OCI-LY1 (cell line): ENCODE measurements at regions not wholly inside any gene's neighbourhood (a gene's known extent, or its start where the extent isn't known, plus 50 kb on each side); places are given as distances from the start of the nearest gene placed in this dataset.

ENCODE experiments used
- H2AFZ ChIP-seq: fragments of 200-600 bp; sonication (generic), shearing (Covaris generic); 2 replicates; pipeline ENCODE4 v1.6.0; 2014; ENCODE audit warnings: antibody characterized with exemption, mild to moderate bottlenecking, low read length
- H3F3A ChIP-seq: fragments of 200-600 bp; sonication (generic), shearing (Covaris generic); 2 replicates; pipeline ENCODE4 v1.6.0; 2014; ENCODE audit warnings: mild to moderate bottlenecking, antibody characterized with exemption, low read length, moderate library complexity; ENCODE audit not compliant: insufficient read depth
- H3K27ac ChIP-seq: fragments of 200-600 bp; sonication (generic); 2 replicates; pipeline ENCODE4 v1.5.1; 2014; ENCODE audit warnings: low read length, mixed run types, mild to moderate bottlenecking, low read depth; ENCODE audit not compliant: poor library complexity, severe bottlenecking
- H3K27me3 ChIP-seq: fragments of 200-600 bp; sonication (generic); 2 replicates; pipeline ENCODE4 v1.6.0; 2014; ENCODE audit warnings: antibody characterized with exemption, mild to moderate bottlenecking, low read length, moderate library complexity; ENCODE audit not compliant: insufficient read depth
- H3K36me3 ChIP-seq: fragments of 200-600 bp; sonication (generic); 2 replicates; pipeline ENCODE4 v1.6.1; 2014; ENCODE audit warnings: mild to moderate bottlenecking, antibody characterized with exemption, low read length, moderate library complexity, mixed read lengths; ENCODE audit not compliant: insufficient read depth
- H3K4me1 ChIP-seq: fragments of 200-600 bp; sonication (generic); 2 replicates; pipeline ENCODE4 v1.5.1; 2014; ENCODE audit warnings: mild to moderate bottlenecking, low read length, moderate library complexity; ENCODE audit not compliant: insufficient read depth, severe bottlenecking
- H3K4me2 ChIP-seq: fragments of 200-600 bp; sonication (generic), shearing (Covaris generic); 2 replicates; pipeline ENCODE4 v1.6.1; 2014; ENCODE audit warnings: low read length
- H3K4me3 ChIP-seq: fragments of 200-600 bp; sonication (generic); 2 replicates; pipeline ENCODE4 v1.5.1; 2014; ENCODE audit warnings: low read length, low read depth, mild to moderate bottlenecking, mixed read lengths; ENCODE audit not compliant: poor library complexity, severe bottlenecking
- H3K79me2 ChIP-seq: fragments of 200-600 bp; shearing (Covaris generic); 2 replicates; pipeline ENCODE4 v1.6.1; 2016; ENCODE audit warnings: mixed run types, low read length, mixed read lengths; ENCODE audit not compliant: insufficient read depth
- H3K9ac ChIP-seq: fragments of 200-600 bp; sonication (generic), shearing (Covaris generic); 2 replicates; pipeline ENCODE4 v1.6.1; 2014; ENCODE audit warnings: mild to moderate bottlenecking, low read length, mixed read lengths
- H3K9me2 ChIP-seq: fragments of 200-600 bp; sonication (generic), shearing (Covaris generic); 2 replicates; pipeline ENCODE4 v1.6.1; 2014; ENCODE audit warnings: low read depth, mild to moderate bottlenecking, low read length, mixed read lengths
- H3K9me3 ChIP-seq: fragments of 200-600 bp; shearing (Covaris generic); 2 replicates; pipeline ENCODE4 v1.6.1; 2014; ENCODE audit warnings: low read length, mixed read lengths
- H4K20me1 ChIP-seq: fragments of 200-600 bp; sonication (generic), shearing (Covaris generic); 2 replicates; pipeline ENCODE4 v1.6.0; 2016; ENCODE audit warnings: mild to moderate bottlenecking, low read length; ENCODE audit not compliant: insufficient read depth
- CTCF ChIP-seq: fragments of 200-600 bp; sonication (generic), shearing (Covaris generic); IDR thresholded peaks from 2 replicates; pipeline ENCODE4 v1.5.1; 2017; ENCODE audit warnings: mild to moderate bottlenecking, antibody characterized with exemption, low read length, moderate library complexity, mixed read lengths
- EZH2 ChIP-seq: fragments of 200-600 bp; sonication (generic), shearing (Covaris generic); IDR thresholded peaks from 2 replicates; pipeline ENCODE4 v1.8.0; 2017; ENCODE audit warnings: borderline replicate concordance, mixed run types, mild to moderate bottlenecking, antibody characterized with exemption, low read length, moderate library complexity, mixed read lengths

- Histone ChIP-seq H3K4me1 (no peaks in the 10 kb centered on the region), H4K20me1 (no peaks in the 10 kb centered on the region), H3K27ac (no peak overlapping the region), H3K9me2 (no peaks in the 10 kb centered on the region), H3K79me2 (no peaks in the 10 kb centered on the region), H3K4me2 (no peak overlapping the region), H3K9ac (no peak overlapping the region), H3K4me3 (no peak overlapping the region), H3F3A (no peaks in the 10 kb centered on the region), H3K36me3 (no peaks in the 10 kb centered on the region), H3K9me3 (no peaks in the 10 kb centered on the region), H3K27me3 (no peaks in the 10 kb centered on the region; the same call in 1 of the 2 replicates), H2AFZ (no peak overlapping the region)
- TF ChIP-seq CTCF = no peak
- TF ChIP-seq EZH2 = no peak
These were observed 155.8 kb upstream of the UBL3 start for GRCh38 chr13:30006246-30006645.

GRCh38 chr13:30004204-30004603 is 153.8 kb upstream of the UBL3 start:
- H3K27ac ChIP-seq = no peak overlapping the region
- no peaks in the 10 kb centered on the region for H4K20me1 ChIP-seq
- H3K4me1 ChIP-seq = no peaks in the 10 kb centered on the region
- H3K27me3 ChIP-seq = no peaks in the 10 kb centered on the region; the same call in 1 of the 2 replicates
- TF ChIP-seq EZH2 = no peak
- no peak for TF ChIP-seq CTCF
- H3K9ac ChIP-seq = no peak overlapping the region
- no peaks in the 10 kb centered on the region for H3F3A ChIP-seq
- no peaks in the 10 kb centered on the region for H3K36me3 ChIP-seq
- no peaks in the 10 kb centered on the region for H3K79me2 ChIP-seq
- H3K4me3 ChIP-seq = no peak overlapping the region
- H3K9me2 ChIP-seq = no peaks in the 10 kb centered on the region
- H3K9me3 ChIP-seq = no peaks in the 10 kb centered on the region
- no peak overlapping the region for H3K4me2 ChIP-seq
- no peak overlapping the region for H2AFZ ChIP-seq

- no peaks in the 10 kb centered on the region for H3K36me3 ChIP-seq
- H3K27me3 ChIP-seq = no peaks in the 10 kb centered on the region
- no peaks in the 10 kb centered on the region for H3K9me2 ChIP-seq
- H2AFZ ChIP-seq = no peak overlapping the region
- TF ChIP-seq CTCF (no peak), EZH2 (no peak)
- no peaks in the 10 kb centered on the region for H4K20me1 ChIP-seq
- H3K9ac ChIP-seq = no peak overlapping the region
- H3K79me2 ChIP-seq = no peaks in the 10 kb centered on the region
- H3K4me1 ChIP-seq = no peaks in the 10 kb centered on the region
- no peaks in the 10 kb centered on the region for H3K9me3 ChIP-seq
- no peak overlapping the region for H3K27ac ChIP-seq
- no peak overlapping the region for H3K4me3 ChIP-seq
- no peak overlapping the region for H3K4me2 ChIP-seq
- H3F3A ChIP-seq = no peaks in the 10 kb centered on the region
These were observed 152.2 kb upstream of the UBL3 start for GRCh38 chr13:30002577-30002976.
